ENCODE measurements at regions not wholly inside any gene's neighbourhood (a gene's known extent, or its start where the extent isn't known, plus 50 kb on each side); places are given as distances from the start of the nearest gene placed in this dataset.

DNA sequence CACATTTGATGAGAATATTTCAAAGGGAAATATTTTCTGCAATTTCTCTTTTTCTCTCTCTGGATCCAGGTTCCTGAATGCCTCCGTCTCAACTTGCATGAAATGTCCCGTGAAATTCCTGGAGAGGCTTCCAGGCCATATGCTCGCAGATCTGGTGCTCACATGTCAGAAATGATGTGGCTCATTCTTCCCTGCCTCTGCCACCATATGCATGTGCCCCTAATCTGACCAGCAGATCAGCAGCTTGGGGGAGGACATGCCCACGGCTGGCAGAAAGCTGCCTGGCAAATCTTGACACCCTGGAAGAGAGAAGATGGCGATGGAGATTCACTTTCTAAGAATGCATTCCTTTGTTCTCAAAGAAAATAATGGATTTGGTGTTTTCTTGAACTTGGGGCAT is 490.7 kb downstream of the RPS24 start:
- Mint-ChIP-seq H3K9me3 (no peaks in the 10 kb centered on the region), H3K36me3 (ENCODE audit: insufficient read depth) (peaks cover 2% of the 10 kb centered on the region), H3K4me3 (no peak overlapping the region), H3K27me3 (peaks cover 13% of the 10 kb centered on the region), H3K27ac (ENCODE audit: low read depth) (no peak overlapping the region), H3K4me1 (no peaks in the 10 kb centered on the region)
- no peak for ATAC-seq (replicated peaks; ENCODE audit: extremely low read depth, poor library complexity, severe bottlenecking)
- no peak for DNase-seq (ENCODE audit: low spot score in 2 of 2)

DNA sequence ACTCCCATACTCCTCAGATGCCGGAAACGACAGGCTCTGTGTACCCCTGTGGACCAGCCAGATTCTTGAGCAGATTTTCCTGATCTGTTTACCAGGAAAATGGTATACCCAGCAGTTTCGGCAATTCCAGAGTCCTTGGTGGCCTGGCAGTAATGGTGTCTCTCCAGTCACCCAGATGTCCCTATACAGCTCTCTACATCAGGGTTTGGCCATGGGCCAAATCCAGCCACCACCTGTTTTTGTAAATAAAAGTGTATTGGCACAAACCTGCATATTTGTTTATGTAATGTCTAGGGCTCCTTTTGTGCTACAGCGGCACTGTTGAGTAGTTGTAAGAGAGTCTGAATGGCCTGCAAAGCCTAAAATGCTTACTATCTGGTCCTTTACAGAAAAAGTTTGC is 491.3 kb downstream of the RPS24 start:
- no peak for DNase-seq (ENCODE audit: low spot score in 2 of 2)
- Mint-ChIP-seq H3K36me3 (ENCODE audit: insufficient read depth) (peaks cover 2% of the 10 kb centered on the region), H3K27ac (ENCODE audit: low read depth) (no peak overlapping the region), H3K4me3 (no peak overlapping the region), H3K27me3 (peaks cover 13% of the 10 kb centered on the region), H3K9me3 (no peaks in the 10 kb centered on the region), H3K4me1 (no peaks in the 10 kb centered on the region)
- no peak for ATAC-seq (replicated peaks; ENCODE audit: extremely low read depth, poor library complexity, severe bottlenecking)

DNA sequence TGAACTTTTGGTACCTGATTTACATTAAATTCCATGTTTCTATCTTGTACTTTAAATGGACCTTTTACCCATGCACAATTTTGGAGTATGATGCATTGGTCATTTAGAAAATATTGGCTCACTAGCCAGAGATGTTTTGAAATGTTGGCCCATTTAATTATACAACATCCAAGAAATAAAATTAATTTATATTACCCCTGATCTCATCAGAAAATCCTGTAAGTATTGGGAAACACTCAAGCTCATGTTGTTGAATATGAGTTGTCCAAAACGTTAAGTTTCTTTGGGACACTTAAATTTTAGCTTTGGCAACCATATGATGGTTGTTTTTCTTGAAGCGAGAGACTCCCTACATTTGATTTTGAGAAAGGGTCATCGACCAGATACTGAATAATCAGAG is 492.7 kb downstream of the RPS24 start:
- Mint-ChIP-seq H3K9me3 (no peaks in the 10 kb centered on the region), H3K4me1 (no peaks in the 10 kb centered on the region), H3K27me3 (peaks cover 13% of the 10 kb centered on the region), H3K27ac (ENCODE audit: low read depth) (no peak overlapping the region), H3K4me3 (no peak overlapping the region), H3K36me3 (ENCODE audit: insufficient read depth) (peaks cover 2% of the 10 kb centered on the region)
- ATAC-seq (replicated peaks; ENCODE audit: extremely low read depth, poor library complexity, severe bottlenecking) (no peak), DNase-seq (ENCODE audit: low spot score in 2 of 2) (no peak)

DNA sequence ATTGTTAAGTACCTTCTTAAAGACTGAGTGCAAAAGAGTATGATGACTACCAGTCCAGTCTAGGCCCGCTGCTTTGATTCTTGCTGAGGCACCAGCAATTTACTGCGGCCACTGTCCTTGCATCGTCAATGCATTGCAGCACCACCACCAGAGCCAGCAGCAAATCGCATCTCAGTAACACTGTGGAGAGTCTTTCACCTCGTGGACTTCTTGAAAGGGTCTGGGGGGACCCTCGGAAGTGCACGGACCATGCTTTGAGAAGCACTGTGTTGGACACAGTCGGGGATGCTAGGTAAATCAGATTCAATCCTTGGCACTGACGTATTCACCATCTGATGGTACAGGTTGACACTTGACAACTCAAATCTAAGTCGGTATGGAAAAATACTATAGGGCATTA is 493.6 kb downstream of the RPS24 start:
- no peak overlapping the region for H3K4me3 Mint-ChIP-seq
- DNase-seq (ENCODE audit: low spot score in 2 of 2) (no peak), ATAC-seq (replicated peaks; ENCODE audit: extremely low read depth, poor library complexity, severe bottlenecking) (no peak)
- peaks cover 2% of the 10 kb centered on the region for H3K36me3 Mint-ChIP-seq (ENCODE audit: insufficient read depth)
- H3K27me3 Mint-ChIP-seq = peaks cover 23% of the 10 kb centered on the region
- H3K9me3 Mint-ChIP-seq = no peaks in the 10 kb centered on the region
- H3K27ac Mint-ChIP-seq (ENCODE audit: low read depth) = no peak overlapping the region
- H3K4me1 Mint-ChIP-seq = no peaks in the 10 kb centered on the region

DNA sequence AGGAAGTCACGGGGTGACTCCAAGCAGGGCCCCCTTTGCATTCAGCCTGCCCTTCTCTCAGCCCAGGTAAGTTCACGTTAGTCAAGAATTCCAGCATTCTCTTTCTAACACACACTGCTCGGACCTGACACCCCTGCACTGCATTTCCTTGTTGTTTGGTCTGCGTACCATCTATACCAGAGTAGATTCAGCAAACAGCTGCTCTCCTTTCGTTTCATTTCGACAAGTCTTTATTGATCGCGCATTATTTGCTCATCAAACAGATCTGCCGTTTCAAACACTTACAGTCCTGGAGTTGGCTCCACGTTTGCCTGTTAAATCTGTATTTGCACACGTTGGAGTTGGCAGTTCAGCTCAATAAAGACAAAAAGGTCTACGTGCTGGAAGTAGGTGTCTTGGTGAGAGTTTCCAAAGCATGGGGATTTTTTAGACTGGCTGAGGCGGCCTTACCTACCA is 495.1 kb downstream of the RPS24 start:
- no peaks in the 10 kb centered on the region for H3K9me3 Mint-ChIP-seq
- no peaks in the 10 kb centered on the region for H3K4me1 Mint-ChIP-seq
- H3K4me3 Mint-ChIP-seq = no peak overlapping the region

DNA sequence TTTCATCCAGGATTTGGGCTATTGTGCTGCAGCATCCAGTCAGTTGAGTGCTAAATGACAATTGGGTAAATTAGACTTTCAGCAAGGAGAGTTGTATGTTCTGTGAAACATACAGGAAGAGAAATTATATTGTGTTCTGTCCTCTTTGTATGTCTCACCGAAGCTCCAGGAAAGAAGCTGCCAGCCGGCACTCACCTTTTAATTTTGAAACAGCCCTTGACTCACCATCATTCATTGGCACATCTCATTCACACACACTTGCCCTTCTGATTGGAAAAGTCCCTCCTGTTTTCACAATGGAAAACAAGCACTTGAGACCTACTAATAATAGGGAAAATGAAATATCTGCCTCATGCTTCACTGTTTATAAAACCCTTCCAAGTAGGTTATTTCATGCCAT is 495.6 kb downstream of the RPS24 start:
- Mint-ChIP-seq H3K27me3 (peaks cover 42% of the 10 kb centered on the region), H3K9me3 (no peaks in the 10 kb centered on the region), H3K36me3 (ENCODE audit: insufficient read depth) (no peaks in the 10 kb centered on the region), H3K4me3 (no peak overlapping the region), H3K27ac (ENCODE audit: low read depth) (no peak overlapping the region), H3K4me1 (no peaks in the 10 kb centered on the region)
- ATAC-seq (replicated peaks; ENCODE audit: extremely low read depth, poor library complexity, severe bottlenecking) (no peak), DNase-seq (ENCODE audit: low spot score in 2 of 2) (no peak)

More for the DNA sequence above, 495.1 kb downstream of the RPS24 start:
- ATAC-seq (replicated peaks; ENCODE audit: extremely low read depth, poor library complexity, severe bottlenecking) (no peak), DNase-seq (ENCODE audit: low spot score in 2 of 2) (no peak)
- H3K27ac Mint-ChIP-seq (ENCODE audit: low read depth) = no peak overlapping the region
- peaks cover 38% of the 10 kb centered on the region for H3K27me3 Mint-ChIP-seq
- no peaks in the 10 kb centered on the region for H3K36me3 Mint-ChIP-seq (ENCODE audit: insufficient read depth)

DNA sequence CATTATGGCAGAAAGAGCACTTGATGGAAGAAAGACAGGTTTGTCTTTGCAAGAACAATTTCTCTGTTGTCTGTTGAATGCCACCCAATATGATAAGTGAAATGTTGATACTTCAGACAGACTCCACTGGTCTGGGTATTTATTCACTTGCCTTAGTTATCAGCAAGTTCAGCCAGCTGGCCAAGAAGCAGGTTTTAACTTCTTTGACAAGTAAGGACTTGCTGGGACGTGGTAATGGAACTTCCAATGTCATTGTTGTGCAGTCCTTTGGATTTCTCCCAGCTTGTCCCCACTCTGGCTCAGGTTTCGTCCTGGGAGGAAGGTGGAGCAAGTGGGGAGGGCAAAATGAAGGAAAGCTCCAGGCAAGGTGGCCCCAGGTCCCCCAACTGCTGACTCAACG is 497.4 kb downstream of the RPS24 start:
- peaks cover 34% of the 10 kb centered on the region for H3K27me3 Mint-ChIP-seq
- DNase-seq (ENCODE audit: low spot score in 2 of 2) (no peak), ATAC-seq (replicated peaks; ENCODE audit: extremely low read depth, poor library complexity, severe bottlenecking) (no peak)
- no peaks in the 10 kb centered on the region for H3K4me1 Mint-ChIP-seq
- H3K27ac Mint-ChIP-seq (ENCODE audit: low read depth) = no peak overlapping the region
- no peaks in the 10 kb centered on the region for H3K36me3 Mint-ChIP-seq (ENCODE audit: insufficient read depth)
- H3K4me3 Mint-ChIP-seq = no peak overlapping the region
- H3K9me3 Mint-ChIP-seq = no peaks in the 10 kb centered on the region

DNA sequence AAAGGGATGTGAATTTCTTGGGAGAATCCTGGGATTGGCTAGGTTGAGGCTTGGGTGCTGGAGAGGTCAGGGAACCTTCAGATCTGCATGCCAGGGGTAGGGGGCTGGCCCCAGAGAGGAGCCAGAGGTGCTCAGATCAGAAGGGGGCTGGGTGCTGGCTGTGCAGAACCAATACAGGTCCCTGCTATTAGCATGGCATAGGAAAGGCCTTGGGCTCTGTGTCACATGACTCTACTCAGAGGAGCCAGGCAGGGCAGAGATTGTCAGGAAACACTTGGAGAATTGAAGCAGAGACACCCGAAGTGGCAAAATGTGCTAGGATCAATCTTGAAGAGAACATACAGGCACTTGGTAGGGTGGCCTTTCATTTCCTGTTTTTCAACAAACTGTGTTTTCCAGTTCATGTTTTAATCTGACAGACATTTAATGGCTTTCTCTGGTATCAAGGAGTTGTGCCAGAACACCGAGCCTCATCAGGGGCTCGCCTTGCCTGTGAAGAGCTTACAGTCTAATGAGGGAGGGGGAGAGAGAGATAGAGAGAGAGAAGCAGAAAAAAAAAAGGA is 498.9 kb downstream of the RPS24 start:
- peak overlapping the region; percentile 51 for H3K27ac Mint-ChIP-seq (ENCODE audit: low read depth)
- no peak overlapping the region for H3K4me3 Mint-ChIP-seq
- no peak for DNase-seq (ENCODE audit: low spot score in 2 of 2)

DNA sequence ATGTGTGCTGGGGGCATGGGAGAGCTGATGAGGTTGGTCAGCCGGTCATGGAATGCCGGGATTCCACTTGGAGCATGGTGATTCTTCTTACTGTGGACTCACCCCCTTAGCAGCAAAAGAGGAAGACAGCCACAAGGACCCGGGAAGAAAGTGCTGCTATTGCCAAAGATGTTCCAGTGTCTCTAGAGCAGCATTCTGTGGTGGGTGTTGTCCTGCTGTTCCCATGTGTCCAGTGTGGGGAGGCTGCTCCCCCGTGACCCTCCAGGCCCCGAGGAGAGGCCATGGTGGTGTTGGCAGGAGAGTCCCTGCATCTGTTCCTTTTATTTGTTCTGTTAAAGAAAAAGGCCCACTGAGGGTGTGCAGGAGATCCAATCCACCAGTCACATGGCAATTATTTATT is 499.4 kb downstream of the RPS24 start:
- Mint-ChIP-seq H3K9me3 (no peaks in the 10 kb centered on the region), H3K27ac (ENCODE audit: low read depth) (no peak overlapping the region), H3K4me3 (no peak overlapping the region), H3K27me3 (peaks cover 34% of the 10 kb centered on the region), H3K36me3 (ENCODE audit: insufficient read depth) (no peaks in the 10 kb centered on the region), H3K4me1 (no peaks in the 10 kb centered on the region)
- no peak for DNase-seq (ENCODE audit: low spot score in 2 of 2)
- ATAC-seq (replicated peaks; ENCODE audit: extremely low read depth, poor library complexity, severe bottlenecking) = no peak

More for the DNA sequence above, 498.9 kb downstream of the RPS24 start:
- ATAC-seq (replicated peaks; ENCODE audit: extremely low read depth, poor library complexity, severe bottlenecking) = no peak
- H3K36me3 Mint-ChIP-seq (ENCODE audit: insufficient read depth) = no peaks in the 10 kb centered on the region
- peaks cover 34% of the 10 kb centered on the region for H3K27me3 Mint-ChIP-seq
- no peaks in the 10 kb centered on the region for H3K4me1 Mint-ChIP-seq
- H3K9me3 Mint-ChIP-seq = no peaks in the 10 kb centered on the region

DNA sequence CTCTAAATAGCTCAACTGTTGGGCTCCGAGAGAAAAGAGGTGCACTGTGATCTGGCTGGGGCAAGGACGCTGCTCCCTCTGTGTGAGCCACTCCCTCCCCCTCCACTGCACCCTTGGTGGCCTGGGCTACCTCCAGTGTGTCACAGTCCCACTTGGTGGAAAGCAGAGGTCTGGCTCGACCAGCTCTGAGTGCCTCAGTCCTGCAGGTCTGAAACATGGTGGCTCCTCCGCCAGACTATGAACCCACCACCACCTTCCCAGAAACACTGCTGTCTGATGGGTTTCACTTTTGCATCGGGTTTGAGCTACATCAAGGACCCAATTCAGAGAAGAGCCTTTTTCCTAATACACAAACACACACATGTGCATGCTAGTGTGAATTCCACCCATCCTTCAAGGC is 500.1 kb downstream of the RPS24 start:
- no peaks in the 10 kb centered on the region for H3K4me1 Mint-ChIP-seq
- H3K4me3 Mint-ChIP-seq = no peak overlapping the region
- H3K27me3 Mint-ChIP-seq = peaks cover 40% of the 10 kb centered on the region
- ATAC-seq (replicated peaks; ENCODE audit: extremely low read depth, poor library complexity, severe bottlenecking) (no peak), DNase-seq (ENCODE audit: low spot score in 2 of 2) (no peak)
- no peaks in the 10 kb centered on the region for H3K9me3 Mint-ChIP-seq
- H3K27ac Mint-ChIP-seq (ENCODE audit: low read depth) = no peak overlapping the region
- H3K36me3 Mint-ChIP-seq (ENCODE audit: insufficient read depth) = no peaks in the 10 kb centered on the region

DNA sequence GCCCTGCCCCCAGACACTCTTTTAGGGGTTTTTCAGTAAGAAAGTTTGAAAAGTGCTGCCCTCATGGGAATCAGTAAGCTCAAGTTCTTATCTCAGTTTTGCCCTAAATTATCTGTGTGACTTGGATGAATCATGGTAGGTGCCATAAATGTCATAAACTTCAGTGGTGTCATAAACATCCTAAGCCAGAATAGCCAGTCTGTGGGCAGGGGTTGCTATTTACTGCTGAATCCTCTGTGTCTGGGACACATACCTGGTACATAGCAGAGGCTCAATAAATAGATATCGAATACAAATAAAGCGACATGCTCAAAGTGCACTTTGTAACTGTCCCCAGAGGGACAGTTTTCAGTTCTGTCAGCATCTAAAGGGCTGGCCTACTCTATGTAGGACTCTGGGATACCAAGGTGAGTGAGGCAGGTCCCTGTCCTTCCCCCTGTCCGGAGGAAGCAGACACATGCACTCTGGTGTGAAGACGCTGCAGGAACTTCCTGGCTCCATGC is 502.1 kb downstream of the RPS24 start:
- no peaks in the 10 kb centered on the region for H3K4me1 Mint-ChIP-seq
- peaks cover 60% of the 10 kb centered on the region for H3K27me3 Mint-ChIP-seq
- no peak overlapping the region for H3K27ac Mint-ChIP-seq (ENCODE audit: low read depth)
- H3K9me3 Mint-ChIP-seq = no peaks in the 10 kb centered on the region
- DNase-seq (ENCODE audit: low spot score in 2 of 2) (no peak), ATAC-seq (replicated peaks; ENCODE audit: extremely low read depth, poor library complexity, severe bottlenecking) (no peak)
- no peaks in the 10 kb centered on the region for H3K36me3 Mint-ChIP-seq (ENCODE audit: insufficient read depth)
- no peak overlapping the region for H3K4me3 Mint-ChIP-seq

DNA sequence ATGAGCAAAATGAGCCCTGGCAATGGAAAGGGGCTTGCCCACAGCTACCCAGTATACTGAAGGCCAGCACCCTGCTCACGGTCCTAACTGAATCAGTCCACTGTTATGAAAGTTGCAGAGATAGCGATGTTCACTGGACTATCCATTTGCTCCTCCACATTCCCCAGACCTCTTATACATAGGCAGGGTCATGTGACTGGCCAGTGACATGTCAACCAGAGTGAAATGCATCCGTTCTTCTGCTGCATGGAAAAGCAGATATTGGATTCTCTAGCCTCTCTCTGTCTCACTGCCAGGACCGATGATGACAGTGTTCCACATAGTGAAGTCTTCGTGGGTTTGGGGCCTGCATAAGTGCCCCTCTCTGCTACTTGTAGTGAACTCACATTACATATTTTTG is 503.4 kb downstream of the RPS24 start:
- Mint-ChIP-seq H3K4me1 (no peaks in the 10 kb centered on the region), H3K9me3 (no peaks in the 10 kb centered on the region)

DNA sequence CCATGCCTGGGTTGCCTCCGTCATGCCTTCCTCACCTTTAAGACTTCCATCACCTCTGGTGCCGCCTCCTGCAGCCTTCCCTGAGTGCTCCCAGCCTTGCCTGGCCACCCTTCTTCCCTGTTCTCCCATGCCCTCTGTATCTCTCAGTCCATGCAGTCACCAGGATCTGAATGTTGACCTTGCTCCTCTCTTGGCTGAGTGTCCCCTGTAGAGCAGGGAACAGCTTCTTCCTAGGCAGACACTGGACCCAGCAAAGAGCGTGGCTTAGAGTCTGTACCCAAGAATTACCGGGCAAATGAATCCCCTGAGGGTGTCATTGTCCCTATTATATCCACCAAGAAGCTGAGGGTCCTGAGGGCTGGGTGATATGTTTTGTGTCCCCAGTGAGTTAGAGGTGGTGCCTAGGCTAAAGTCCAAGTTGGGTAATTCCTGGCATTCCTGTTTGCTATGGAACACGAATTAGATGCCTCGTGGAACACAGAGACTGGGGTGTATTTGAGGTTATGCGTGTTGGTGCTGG is 505.6 kb downstream of the RPS24 start:
- no peaks in the 10 kb centered on the region for H3K9me3 Mint-ChIP-seq
- DNase-seq (ENCODE audit: low spot score in 2 of 2) (no peak), ATAC-seq (replicated peaks; ENCODE audit: extremely low read depth, poor library complexity, severe bottlenecking) (no peak)
- H3K27me3 Mint-ChIP-seq = peaks cover 39% of the 10 kb centered on the region
- no peak overlapping the region for H3K4me3 Mint-ChIP-seq
- H3K27ac Mint-ChIP-seq (ENCODE audit: low read depth) = no peak overlapping the region
- H3K36me3 Mint-ChIP-seq (ENCODE audit: insufficient read depth) = no peaks in the 10 kb centered on the region
- no peaks in the 10 kb centered on the region for H3K4me1 Mint-ChIP-seq

More for the DNA sequence above, 503.4 kb downstream of the RPS24 start:
- Mint-ChIP-seq H3K4me3 (no peak overlapping the region), H3K27ac (ENCODE audit: low read depth) (no peak overlapping the region), H3K27me3 (peaks cover 53% of the 10 kb centered on the region), H3K36me3 (ENCODE audit: insufficient read depth) (no peaks in the 10 kb centered on the region)
- DNase-seq (ENCODE audit: low spot score in 2 of 2) (no peak), ATAC-seq (replicated peaks; ENCODE audit: extremely low read depth, poor library complexity, severe bottlenecking) (no peak)

All from central memory CD8-positive, alpha-beta T cell (primary cell).